Ramos (cell line): ENCODE measurements at regions not wholly inside any gene's neighbourhood (a gene's known extent, or its start where the extent isn't known, plus 50 kb on each side); places are given as distances from the start of the nearest gene placed in this dataset.

Experiments used
- in situ Hi-C: fragments of 300-500 bp; cut with MboI; formaldehyde crosslinking; loops from one replicate; pipeline ENCODE4 v1.14.3; 2022; ENCODE audit warnings: low sequenced_read_pairs; ENCODE audit not compliant: unreplicated experiment

DNA sequence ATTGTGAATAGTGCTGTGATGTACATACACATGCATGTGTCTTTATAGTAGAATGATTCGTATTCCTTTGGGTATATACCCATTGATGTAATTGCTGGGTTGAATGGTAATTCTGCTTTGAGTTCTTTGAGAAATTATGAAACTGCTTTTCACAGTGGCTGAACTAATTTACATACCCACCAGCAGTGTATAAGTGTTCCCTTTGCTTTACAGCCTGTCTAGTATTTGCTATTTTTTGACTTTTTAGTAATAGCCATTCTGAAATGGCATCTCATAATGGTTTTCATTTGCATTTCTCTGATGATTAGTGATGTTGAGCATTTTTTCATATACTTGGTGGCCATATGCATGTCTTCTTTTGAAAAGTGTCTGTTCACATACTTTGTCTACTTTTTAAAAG lies 54.5 kb upstream of the FAM78B start:
- in situ Hi-C loops: no loop called here

DNA sequence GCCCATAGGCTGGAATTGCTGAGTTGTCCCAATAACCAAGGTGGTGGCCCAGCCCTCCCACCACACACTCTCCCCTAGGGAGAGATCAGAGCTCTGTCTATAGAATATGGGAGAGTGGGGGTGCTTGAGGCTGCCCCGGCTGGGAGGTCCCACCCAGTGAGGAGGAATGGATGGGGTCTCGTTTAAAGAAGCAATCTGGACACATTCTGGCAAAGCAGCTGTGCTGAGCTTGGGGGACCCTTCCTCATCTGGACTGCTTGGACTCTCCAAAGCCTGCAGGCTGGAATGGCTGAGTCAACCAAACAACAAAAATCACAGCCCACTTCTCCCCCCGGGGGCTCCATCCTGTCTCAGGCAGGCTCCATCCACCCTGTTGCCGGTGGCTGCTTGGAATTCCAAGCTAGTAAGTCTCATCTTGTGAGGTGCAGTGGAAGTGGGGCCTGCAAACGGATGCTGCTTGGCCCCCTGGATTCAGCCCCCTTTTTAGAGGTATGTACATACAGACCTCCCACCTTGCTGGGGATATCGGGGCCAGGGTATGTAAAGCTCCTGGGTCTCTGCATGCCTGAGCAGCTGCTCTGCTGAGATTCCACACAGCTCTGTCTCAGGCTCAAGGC lies 67.1 kb upstream of the FAM78B start:
- in situ Hi-C loops: no loop called here

DNA sequence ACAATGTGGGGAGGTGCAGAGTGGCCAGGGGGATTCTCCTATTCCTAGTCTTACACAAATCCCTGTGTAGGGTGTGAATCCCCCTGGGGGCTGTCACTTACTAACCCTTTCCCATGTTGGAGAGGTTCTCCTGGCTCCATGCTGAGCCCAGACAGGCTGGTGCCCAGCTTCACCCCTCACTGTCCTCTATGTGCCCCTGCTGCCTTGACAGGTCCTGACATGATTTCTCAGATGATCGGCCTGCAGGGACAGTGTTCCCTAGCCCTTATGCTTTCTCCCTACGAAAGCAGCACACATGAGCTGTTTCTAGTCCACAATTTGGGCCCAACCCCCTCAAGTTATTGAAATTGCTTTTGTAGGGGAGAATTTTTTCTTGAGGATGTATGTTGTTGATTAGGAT lies 68.9 kb upstream of the FAM78B start:
- in situ Hi-C loops: no loop called here

DNA sequence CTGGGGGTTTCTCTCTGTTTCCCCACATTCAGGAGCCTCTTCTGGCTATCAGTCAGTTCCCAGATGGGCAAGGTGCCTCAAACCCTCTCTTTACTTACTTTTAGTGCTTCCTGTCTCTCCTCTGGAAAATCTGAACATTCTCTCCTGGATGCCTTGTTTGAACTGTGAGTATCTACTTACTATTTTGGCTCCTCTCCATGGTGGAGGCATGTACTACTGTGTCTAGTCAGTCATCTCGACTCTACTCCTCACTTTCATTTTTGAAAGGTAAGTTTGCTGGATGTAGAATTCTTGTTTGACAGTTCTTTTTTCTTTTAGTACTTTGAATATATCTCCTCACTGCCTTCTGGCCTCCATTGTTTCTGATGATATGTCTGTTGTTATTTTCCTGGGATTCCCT lies 70.9 kb upstream of the FAM78B start:
- in situ Hi-C loops: no loop called here

DNA sequence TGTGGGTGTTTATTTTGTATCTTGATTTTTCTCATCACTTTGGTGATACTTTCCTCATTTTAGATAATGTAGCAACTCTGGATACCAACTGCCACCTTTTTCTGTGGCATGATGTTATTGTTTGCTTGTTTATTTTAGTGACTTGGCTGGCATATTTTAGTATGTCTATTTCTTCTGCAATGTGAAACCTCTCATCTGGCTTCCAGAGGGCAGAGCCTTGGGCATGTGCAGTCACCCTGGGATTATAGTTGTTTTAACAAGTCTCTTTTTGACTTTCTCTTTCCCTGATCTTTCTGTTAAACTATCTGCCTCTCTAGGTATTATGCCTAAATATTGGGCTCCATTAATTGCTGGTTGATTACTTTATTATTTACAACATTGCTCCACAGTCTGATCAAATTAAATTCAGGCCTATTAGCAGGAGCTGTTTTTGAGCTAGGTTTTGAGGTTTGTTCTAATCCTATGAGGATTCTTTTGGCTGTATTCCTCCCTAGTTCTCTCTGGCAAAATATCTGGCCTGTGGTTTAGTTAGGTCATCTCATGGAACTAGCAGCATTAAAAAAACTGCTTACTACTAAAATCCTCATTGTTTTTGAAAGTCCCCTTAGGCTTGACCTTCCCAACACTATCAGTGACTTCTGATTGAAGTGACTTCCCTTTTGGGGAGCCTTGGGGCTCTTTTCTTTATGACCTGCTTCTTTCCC lies 86.4 kb upstream of the FAM78B start:
- in situ Hi-C loops: no loop called here

DNA sequence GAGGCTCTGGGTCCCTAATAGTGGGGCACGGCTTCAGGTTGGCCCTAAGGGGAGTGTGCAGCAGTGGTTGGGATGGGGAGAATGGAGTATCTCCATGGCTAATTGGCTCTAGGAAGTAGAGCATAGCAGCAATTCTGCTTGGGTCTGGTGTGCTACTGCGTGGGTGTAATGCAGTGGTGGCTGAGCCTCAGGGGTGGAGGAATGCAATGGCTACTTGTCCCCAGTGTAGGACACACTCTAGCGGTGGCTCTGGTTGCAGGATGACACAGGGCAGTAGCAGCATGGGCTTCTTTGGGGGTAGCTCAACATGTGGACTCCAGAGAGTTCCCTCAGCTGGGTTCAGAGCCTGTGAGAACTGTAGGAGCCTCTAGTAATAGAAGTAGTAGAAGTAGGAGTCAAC lies 91.2 kb upstream of the FAM78B start:
- in situ Hi-C loops: no loop called here

DNA sequence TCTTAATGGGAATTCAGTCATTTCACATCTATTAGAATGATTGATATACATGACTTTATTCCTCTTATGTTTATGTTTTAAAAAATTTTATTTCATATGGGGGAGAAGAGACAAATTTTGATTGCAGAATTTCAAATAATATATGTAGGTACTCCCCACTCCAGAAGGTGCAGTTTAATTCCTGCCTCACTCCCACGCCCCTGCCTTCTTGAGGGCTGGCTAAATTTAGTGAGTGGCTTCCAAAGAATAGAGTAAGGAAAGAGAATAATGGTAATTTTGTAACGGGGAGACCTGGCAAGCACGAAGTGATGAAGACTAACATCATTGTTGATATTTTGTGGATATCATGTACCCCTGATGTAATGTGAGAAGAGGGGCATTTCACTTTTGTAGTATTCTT lies 94.7 kb upstream of the FAM78B start:
- in situ Hi-C loops: no loop called here

DNA sequence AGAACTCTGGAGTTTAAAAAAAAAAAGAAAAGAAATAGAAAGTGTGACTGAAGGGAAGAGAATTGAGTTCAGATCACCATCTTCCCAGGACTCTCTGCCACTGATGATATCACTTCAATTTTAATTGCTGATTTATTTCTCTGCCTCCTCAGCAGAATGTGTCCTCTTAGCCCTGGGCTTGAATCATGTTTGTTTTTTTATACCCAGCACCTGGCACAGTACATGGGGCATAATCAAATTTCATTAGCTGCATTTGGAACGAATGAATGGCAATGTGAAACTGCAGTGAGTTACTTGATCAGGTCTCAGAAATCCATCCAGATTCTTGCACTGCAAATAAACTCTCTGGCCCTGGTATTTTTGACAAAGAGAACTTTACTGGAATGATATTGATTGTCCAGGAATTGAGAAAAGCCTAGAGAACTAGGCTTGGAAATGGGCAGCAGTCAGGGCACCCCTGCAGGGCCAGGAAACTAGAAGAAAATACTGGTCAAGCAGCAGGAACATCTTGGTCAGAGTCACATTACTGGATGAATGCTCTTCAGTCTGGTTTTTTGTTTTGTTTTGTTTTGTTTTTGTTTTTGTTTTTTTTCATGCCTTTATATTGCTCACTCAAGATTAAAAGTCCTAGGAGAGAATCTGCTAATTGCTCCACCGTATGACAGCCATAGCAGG lies 103.8 kb upstream of the FAM78B start:
- in situ Hi-C loops: no loop called here

DNA sequence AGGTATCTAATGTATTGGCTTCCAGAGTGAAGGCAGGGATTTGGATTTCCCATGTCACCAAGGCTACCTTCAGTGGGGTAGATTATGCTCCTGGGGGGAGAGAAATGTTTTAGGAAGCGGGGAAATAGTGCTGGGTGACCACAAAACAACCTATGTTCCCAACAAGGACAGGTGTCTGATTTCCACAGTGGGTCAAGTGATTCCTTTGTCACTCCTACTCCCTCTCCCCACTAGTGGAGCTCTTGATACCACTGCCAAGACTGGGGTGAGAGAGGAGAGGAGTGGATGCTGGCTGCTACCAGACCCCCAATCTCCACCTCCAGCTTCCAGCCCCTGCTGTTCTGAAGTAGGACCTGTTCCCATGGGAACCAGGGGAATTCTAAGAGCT lies 104.3 kb upstream of the FAM78B start:
- in situ Hi-C loops: no loop called here

DNA sequence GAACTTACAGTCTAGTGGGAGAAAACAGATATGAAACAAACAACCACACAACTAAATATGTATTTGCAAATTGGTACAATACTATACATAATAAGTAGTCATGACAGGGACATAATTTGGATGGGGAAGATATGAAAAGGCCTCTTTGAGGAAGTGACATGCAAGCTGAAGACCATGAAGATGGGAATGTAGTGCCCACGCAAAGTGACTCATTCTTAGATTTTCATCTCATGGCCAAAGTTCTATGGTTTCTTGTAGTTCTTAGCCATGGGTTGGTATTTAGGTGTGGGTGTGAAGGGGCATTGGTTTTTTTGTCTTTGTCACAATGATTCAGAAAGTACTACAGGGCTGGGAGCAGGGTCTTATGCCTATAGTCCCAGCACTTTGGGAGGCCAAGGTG lies 105.4 kb upstream of the FAM78B start:
- in situ Hi-C loops: no loop called here

DNA sequence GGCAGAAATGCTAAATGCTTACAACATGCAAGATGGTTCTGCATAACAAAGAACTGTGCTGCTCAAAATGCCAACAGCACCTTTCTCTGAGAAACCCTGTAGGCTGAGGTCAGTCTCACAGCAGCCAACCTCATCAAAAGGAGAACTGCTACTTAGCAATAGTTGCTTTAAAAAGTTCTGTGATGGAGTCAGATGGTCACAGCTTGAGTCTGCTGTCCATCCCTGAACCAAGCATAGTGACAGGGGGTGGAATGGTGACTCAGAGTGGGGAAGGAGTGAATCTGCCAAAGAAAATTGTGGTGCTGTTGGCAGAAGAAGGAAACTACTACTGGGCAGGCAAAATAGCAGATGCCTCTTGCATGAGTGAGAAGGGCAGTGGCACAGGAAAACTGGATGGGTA lies 106.0 kb upstream of the FAM78B start:
- in situ Hi-C loops: no loop called here

DNA sequence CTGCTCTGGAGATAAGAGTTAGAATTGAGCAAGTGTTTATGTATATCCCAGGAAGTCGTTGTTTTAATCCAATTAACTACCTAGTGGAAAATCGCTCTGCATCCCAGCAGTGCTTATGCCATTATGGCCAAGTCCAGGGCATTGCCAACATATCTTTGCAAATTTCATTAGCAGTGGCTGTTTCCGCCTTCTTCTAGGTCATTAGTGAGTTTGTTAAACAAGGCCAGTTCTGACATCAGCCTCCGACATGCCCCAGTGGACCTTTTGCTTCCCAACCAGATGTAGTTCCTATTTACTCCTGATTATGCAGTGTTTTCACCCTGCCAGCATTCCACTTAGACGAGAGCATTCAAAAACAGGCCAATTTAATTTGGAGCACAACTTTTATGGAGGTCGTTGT lies 106.8 kb upstream of the FAM78B start:
- in situ Hi-C loops: no loop called here

DNA sequence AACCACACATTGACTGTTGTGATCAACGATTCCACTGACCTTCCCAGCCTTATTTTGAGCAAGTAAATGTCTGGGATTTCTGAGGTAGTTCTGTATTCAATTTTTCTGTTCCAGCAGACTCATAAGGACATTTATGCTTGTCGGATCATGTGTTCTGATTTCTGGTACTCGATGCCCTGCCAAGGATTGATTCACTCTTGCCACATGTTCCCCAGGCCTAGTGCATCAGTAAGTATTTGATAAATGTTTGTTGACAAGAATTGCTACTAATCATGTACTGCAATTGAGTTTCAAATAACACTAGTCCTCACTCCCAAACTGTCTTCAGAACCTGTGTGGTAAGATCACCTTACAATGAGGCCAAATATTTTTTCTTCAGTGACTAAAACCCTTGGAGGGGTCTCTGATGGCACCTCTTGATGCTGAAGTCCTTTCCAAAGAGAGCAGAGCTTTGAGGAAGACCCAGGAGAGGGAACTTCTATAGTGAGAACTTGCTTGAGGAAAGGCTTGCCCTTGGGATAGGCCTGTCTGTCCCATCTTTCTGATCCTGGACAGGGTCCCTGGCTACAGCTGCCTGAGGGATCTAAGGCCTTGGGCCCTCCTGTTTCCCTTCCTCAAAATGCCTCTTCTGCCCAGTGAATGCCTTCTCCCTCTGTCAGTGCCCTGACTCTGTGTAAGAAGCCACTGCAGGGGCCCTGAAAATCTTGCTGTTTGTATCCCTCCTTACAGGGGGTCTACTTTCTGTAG lies 115.8 kb upstream of the FAM78B start:
- in situ Hi-C loops: no loop called here

DNA sequence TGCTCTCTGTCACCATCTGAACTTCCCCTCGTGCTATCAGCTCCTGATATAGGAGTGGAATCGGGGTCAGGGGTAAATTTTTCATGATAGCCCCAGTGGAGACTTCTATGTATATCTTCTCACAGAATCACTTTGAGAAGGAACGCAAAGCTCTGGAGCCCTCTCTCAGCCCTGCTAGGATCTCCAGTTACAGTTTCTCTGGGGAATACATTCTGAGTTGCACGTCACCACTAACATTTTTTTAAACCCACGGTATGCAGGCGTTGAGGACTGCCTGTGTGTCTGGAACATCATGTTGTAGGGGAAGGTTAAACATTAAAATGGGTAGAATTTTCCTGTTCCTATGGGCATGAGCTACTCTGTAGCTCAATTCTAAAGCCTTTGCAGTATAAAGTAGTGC lies 116.4 kb upstream of the FAM78B start:
- in situ Hi-C loops: no loop called here

DNA sequence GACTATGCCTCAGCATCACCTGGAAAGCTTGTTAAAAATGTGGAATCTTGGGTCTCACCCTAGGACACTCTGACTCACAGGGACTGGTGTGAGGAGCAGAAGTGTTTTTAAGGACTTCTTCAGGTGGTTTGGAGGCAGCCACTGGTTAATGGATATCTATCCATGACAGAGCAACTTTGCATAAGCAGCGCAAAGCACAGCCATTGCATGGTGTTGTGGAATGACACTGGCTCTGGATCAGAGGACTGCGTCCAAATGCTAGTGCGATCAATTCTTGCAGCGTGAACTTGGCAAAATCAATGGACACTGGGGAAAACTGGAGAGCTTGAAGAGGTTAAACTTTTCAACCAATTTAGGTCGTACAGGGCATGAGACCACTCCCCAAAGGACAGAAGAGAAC lies 116.8 kb upstream of the FAM78B start:
- in situ Hi-C loops: no loop called here

DNA sequence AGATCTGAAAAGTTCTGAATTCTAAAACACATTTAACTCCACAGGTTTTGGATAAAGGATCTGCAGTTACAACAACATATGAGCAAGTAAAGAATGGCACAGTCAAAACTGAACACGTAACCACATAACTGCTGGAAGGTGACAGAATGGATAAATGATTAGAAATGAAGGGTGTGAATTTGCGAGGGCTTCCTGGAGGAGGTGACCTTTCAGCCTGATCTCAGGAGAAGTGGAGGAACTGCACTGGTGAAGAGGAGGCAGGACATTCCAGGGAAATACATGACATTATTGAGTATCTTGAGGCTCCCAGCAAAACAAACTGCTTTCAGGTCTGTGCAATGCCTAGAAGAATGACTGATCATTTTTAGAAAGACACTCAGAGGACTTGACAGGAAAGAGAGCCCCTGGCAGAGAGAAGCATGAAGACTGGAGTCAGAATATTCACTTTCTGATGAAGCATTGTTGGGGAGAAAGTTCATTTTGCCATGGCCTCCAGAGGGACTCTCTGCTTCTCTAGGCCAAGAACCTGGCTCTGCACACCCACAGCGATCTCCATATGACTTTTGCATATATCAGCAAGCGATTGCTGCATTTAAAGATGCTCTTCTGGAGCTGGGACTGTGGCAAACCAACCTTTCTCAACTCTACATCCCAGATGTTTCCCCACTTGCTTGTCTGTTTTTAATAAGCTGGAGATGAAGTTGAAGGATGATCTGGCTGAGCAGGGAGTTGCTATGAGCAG lies 122.7 kb upstream of the FAM78B start:
- in situ Hi-C loops: no loop called here

DNA sequence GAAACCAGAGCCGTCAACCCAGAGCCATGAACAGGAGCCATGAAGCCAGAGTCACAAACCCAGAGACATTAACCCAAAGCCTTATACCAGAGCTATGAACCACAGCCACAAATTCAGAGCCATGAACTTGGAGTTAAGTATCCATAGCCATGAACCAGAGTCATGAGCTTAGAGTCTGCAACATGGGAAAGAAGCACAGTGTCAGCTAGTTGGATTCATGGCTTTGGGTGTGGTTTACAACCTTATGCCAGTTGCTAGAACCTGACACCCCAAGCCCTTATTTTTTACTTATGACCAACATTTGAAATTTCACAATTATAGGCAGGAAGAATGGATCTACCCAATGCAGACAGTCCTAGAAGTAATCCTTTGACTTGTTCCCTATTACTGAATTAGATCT lies 128.9 kb upstream of the FAM78B start:
- in situ Hi-C loops: no loop called here

DNA sequence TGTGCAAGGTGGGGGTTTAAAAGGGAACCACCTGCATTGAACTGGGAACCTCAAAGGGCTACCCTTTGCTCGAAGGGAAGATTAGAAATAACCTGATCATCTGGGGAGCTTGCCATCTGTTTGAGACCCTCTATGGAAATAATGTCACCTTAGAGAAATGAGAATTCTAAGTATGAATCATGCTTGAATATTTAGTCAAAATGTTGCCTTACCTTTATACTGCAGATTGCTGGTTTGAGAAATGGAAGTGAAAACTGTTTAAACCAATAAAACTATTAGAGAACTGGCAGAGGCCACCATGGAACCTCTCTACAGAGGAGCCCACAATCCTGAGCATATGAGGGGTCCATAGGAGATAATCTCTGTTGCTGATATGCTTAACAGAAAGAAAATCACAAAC lies 131.2 kb upstream of the FAM78B start:
- in situ Hi-C loops: no loop called here

DNA sequence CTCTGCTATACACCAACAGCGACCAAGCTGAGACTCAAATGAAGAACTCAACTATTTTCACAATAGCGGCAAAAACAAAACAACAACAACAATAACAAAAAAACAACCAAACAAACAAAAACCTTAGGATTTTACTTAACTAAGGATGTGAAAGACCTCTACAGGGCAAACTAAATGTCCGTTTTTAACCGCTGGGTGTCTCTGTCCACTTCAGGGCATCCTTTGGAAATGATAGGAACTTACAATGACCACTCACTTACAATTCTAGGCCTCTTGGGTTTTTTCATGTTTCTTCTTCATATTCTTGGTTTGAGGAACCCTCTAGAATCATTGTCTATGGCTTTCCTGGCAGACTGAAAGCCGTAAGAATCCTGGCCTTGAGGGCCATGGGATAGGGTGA lies 134.0 kb upstream of the FAM78B start:
- in situ Hi-C loops: no loop called here

DNA sequence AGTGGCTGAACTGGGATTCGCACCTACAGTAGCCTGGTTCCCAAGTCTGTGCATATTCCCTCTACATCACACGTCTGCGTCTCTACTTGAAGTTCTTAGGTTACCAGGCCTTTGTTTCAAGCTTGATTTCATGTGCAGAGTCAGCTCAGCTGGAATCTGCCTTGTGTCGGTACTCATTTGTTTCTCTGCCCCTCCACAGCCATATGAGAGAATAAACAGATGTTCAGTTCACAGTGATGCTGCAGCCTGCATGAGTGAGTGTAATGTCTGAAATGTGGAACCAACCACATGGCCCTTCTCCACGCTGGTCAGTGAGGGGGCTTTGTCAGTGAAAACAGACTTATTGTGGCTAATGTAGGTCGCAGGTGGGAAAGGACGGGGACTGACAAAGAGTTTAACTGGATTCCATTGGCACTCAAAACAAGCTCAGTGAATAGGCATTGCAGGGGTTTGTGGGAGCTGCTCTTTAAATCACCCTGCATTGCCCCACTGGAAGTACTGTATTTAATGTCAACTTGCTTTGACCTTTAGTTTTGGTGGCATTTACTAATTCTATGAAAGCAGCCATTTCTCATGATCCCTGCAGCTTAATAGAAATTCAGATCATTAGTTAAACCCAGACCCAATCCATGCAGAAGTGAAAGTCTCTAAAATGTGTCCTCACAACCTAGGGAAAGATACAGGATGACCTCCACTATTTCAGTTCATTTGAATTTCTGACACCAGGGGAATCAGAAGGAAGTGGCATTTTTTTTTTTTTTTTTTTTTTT lies 136.4 kb upstream of the FAM78B start:
- in situ Hi-C loops: no loop called here
